Endothelial cell of hepatic sinusoid (primary cell): ENCODE measurements at regions not wholly inside any gene's neighbourhood (a gene's known extent, or its start where the extent isn't known, plus 50 kb on each side); places are given as distances from the start of the nearest gene placed in this dataset.

ENCODE experiments used
- in situ Hi-C: cut with HindIII; loops from 2 replicates; pipeline ENCODE4 v1.10.0; 2017; ENCODE audit warnings: low sequenced_read_pairs

DNA sequence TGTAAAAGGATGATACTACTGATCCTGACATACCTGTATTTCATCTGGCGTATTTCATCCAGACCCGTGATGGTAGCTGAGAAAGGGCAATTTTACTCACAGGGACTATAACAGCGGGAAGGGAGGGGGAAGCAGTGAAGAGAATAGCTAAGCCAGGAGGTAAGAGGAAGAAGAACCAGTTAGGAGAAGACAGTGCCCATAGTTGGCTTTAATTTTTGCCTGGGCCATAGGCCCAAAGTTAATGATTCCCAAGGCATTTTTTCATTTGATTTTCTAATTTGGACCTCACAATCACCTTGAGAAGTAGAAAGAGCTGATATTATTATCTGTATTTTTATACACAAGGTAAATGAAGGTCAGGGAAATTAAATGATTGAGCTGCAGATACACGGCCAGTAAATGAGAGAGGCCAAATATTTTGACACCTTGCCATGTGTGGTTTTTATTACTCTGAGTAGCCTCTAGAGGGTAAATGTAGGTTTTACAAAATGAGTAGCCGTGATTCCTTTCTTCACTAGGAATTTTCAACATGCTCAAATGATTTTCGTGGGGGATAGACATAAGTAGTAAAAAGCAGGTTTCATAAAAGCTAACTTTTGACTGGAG lies 382.2 kb downstream of the FUT8 start:
- in situ Hi-C loops, result no loop called here

- in situ Hi-C loops, result no loop called here
Observed at GRCh38 chr14:65798216-65798615, 385.7 kb downstream of the FUT8 start.

DNA sequence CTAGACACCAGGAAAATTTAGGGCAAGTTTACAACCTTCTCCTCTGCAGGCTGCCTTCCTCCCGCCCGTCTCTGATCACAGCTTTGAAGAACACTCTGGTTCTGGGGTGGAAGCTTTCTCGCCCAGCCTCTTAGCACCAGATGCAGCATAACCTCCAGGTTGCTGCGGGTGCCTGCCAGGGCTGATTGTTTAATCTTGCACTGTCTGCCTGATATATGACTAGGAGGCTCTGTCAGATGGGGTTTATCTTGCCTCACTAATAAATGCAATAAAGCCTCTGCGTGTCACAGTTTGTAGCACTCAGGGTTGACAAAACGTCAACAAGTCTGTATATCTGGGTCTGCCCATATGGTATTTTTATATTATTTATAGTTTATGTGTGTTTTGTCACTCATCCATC lies 388.2 kb downstream of the FUT8 start:
- in situ Hi-C loops, result loop anchor here (5.0 kb wide), 1 partner anchor 42 kb away; no protein-coding TSS in a partner anchor

DNA sequence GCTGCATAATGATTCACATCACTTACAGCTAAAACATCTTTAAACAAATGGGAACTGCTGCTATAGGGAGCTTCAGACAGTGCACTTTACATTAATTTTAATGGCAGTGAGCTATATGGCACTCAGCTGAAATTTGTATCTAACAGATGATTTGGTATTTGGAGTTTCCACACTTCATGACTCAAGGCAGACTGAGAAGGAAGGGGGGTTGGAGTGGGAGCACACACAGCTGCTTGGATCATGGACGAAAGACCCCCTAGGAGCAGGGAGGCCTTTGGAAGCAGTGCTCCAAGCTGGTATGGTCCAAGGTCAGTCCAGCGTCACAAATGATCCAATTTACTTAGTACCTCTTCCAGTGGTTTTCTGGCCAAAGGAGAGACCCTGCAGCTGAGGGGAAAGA lies 389.7 kb downstream of the FUT8 start:
- in situ Hi-C loops, result loop anchor here (5.0 kb wide), 1 partner anchor 40 kb away; no protein-coding TSS in a partner anchor

DNA sequence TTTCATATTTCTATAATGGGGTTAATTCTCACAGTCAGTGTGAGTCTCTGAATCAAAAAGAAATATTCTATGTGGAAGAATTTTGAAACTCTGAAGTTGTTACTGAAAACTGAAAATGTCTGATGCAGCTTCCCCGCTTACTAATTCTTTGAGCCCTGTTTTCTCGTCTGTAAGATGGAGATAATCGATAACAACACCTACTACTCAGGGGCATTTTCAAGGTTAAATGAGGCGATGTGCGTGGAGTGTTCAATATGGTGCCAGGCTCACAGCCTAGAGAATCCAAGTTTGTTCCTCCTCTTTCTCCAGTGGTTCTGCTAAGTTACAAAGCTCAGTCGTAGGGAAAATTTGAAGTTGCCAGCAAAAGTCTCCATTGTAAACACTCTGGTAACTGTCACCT lies 391.4 kb downstream of the FUT8 start:
- in situ Hi-C loops, result loop anchor here (5.0 kb wide), 1 partner anchor 38 kb away; no protein-coding TSS in a partner anchor

DNA sequence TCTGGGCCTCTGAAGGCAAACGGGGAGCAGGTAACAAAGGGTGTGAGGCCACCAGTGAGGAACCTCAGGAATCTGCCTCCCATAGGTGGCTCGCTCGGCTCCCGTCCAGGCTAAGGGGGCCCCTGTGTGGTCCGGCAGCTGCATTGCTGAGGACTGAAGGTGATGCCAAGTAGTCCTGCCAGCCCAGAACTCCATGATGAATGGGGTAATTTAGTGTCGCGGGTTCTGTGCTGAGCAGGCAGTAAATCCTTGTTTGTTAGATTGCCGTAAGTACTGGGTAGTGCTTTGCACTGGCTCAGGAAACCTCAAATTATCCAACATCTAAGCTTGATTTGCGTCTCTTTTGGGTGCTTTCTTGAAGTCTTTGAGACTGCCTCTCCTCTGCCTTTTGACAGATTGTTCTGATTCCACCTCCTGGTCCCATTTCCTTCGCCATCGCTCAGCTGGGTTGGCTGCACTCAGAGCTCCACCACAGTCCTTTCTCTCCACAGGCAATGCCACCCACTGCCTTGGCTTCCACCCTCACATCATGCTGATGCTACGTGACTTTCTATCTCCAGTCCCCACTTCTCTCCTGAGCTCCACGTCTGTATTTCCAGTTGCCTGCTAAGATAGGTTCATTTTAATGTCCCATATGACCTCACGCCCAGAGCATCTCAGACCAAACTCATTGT lies 392.0 kb downstream of the FUT8 start:
- in situ Hi-C loops, result loop anchor here (5.0 kb wide), 1 partner anchor 38 kb away; no protein-coding TSS in a partner anchor

DNA sequence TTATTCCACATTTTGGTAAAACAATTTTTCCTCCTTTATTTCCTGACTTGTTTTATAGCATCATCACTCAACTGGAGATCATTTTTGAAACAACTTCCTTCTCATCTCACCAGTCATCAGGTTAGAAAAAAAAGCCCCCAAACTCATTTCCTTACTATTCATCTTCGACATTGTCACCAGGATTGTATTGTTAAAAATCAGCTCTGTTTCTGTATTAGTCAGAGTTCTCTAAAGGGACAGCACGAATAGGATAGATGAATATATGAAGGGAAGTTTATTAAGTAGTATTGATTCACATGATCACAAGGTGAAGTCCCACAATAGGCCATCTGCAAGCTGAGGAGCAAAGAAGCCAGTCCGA lies 392.6 kb downstream of the FUT8 start:
- in situ Hi-C loops, result no loop called here

- in situ Hi-C loops, result no loop called here
Observed at GRCh38 chr14:65808390-65808789, 395.9 kb downstream of the FUT8 start.

GRCh38 chr14:65810322-65810721 lies 397.8 kb downstream of the FUT8 start:
- in situ Hi-C loops, result no loop called here

GRCh38 chr14:65813760-65814384 lies 401.3 kb downstream of the FUT8 start:
- in situ Hi-C loops, result no loop called here

GRCh38 chr14:65815127-65815526 lies 402.6 kb downstream of the FUT8 start:
- in situ Hi-C loops, result no loop called here

GRCh38 chr14:65817011-65817410 lies 404.5 kb downstream of the FUT8 start:
- in situ Hi-C loops, result no loop called here

GRCh38 chr14:65819569-65819968 lies 407.0 kb downstream of the FUT8 start:
- in situ Hi-C loops, result no loop called here

- in situ Hi-C loops, result loop anchor here (5.0 to 10.0 kb wide), 2 partner anchors 596 to 654 kb away; no protein-coding TSS in a partner anchor
Observed at GRCh38 chr14:65821224-65821753, 408.8 kb downstream of the FUT8 start.

DNA sequence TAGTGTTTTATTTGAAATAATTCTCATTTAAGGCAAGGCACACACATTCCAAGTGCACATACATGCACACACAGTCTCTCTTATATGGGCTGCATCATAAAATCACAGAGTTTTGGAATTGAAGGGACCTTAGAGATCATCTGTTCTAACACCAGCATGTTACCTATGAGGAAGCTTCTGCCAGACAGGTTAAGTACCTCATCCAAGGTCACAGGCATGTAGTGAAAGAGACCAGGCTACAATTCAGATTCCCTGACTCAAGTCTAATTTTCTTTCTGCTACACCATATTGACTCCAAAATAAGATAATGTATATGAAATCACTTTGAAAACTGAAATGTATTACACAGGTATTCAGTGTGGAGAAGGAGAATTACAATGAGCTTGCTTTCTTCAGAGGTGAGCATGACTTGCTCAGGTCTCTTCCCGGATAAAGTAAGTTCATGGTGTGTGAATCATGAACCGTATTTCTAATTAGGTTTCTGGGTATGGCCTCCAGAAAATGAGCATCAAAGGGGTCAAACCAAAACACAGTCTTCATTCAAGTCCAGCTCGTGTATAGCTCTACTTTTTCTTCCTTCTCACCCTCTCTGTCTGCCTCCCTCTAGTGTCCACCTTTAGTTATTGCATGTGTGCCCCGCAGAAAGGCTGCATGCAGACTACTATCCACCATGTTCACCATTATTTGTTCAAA lies 411.9 kb downstream of the FUT8 start:
- in situ Hi-C loops, result loop anchor here (5.0 to 10.0 kb wide), 2 partner anchors 600 to 657 kb away; no protein-coding TSS in a partner anchor

DNA sequence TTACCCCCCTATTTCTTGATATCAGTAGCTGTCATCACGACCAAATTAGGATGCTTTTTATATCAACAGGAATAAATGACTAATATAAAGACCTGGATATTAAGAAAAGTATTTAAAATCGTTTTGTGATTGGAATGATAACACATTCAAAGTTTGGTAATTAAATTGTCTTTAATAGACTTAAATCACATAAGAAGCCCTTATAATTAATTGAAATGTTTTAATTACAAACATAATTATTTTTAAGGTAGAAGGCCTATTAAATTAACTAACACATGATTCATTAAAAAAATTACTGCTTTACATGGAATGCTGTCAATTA lies 412.4 kb downstream of the FUT8 start:
- in situ Hi-C loops, result loop anchor here (5.0 to 10.0 kb wide), 2 partner anchors 600 to 658 kb away; no protein-coding TSS in a partner anchor

GRCh38 chr14:65826946-65827345 lies 414.4 kb downstream of the FUT8 start:
- in situ Hi-C loops, result loop anchor here (10.0 kb wide), 1 partner anchor 602 kb away; no protein-coding TSS in a partner anchor

DNA sequence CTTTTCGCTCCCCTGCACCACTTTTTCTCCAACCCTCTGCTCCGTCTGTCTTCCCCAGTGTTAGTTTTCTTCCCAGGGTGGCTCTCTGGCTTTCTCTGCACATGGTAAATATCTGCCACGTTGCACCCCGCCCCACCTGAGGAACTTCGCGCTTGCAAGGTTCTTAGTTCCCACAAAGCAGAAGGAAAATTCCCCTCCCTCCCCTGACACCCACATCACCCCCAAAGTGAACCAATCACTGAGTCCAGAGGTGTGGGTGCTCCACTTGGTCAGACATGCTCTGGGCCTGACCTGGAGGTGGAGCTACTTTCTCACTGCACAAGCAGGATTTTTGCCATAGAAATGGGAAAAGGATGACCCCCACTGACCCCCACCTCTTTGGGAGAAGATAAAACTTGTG lies 415.0 kb downstream of the FUT8 start:
- in situ Hi-C loops, result loop anchor here (10.0 kb wide), 1 partner anchor 603 kb away; no protein-coding TSS in a partner anchor

DNA sequence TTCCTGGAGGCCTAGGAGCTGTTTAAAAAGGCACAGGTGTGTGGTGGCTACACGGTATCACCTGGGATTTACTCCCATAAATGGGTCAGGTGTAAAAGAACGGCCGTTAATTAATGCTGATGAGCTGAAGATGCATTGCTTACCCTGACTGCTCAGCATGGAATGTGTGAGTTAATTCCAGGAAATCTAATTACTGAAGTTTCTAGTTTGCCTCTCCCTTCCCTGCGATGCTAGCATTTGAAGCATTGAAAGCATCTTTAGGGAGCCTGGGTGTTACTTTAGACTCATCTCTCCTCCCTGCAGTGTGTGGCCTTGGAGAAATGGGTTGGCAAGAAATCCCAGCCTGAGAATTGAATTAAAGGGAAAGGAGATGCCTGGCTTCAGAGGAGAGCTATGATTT lies 415.9 kb downstream of the FUT8 start:
- in situ Hi-C loops, result loop anchor here (10.0 kb wide), 1 partner anchor 604 kb away; no protein-coding TSS in a partner anchor

DNA sequence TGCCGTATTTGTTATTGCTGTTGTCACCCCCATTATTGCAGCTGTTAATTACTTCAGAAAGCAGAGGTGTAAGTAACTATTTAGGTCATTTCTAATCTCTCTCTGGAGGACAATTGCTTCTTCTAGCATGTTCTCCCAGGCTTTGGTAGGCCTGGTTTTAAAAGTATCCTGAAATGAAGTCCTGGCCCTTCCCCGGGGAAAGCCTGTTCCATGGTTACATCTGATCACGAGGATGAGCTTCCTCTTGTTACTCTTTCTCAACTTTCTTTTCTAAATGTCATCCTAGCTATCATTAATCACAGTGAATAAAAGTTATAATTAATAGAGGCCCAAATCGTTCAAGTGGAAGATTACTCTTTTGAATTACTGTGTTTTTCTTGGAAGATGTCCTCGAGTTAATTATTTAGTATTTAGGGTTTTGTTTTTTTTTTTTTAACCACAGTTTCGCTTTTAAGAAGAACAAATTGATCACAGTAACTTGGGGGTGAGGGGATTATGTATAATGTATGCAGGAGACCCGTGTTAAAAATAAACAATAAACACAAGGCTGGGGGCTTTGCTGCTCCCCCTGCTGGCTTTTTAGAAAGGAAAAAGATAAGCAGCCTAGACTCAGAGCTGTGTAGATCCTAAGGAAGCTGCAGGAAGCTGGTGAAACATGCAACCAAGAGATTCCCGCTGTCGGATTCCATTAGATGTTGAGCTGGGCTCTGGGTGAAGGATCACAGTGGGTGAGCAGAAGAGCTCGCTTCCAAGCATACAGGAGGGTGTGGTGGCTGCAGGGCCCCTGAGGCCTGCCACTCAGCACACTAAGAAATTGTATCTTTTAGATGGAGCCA lies 420.1 kb downstream of the FUT8 start:
- in situ Hi-C loops, result no loop called here
